HS-5 (cell line): ENCODE measurements at regions not wholly inside any gene's neighbourhood (a gene's known extent, or its start where the extent isn't known, plus 50 kb on each side); places are given as distances from the start of the nearest gene placed in this dataset.

Experiments
- DNase-seq: peaks from one replicate; pipeline ENCODE4 v3.0.0-alpha.2; 2012; ENCODE audit warnings: low read depth

GRCh38 chr15:31887246-31887645 lies 143.1 kb upstream of the CHRNA7 start:
- no peak for DNase-seq

- DNase-seq, result no peak
Observed at GRCh38 chr15:31892513-31892912, 137.8 kb upstream of the CHRNA7 start.

DNA sequence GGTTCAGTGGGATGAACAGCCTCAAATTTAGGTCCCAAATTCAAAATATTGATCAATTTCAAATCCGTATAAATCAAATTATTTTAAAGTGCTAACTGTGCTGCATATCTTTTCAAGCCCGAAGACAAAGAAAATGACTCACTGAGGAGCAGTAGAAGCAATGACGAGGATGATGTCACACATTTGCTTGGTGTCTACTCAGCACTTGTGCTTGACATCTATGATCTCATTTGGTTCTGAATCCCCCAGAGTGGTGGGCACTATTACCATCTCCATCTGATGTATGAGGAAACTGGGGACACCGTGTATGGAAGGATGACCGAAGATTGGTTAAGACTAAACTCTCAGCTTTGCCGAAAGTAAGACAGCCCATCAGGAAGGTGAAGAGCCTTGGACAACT lies 136.5 kb upstream of the CHRNA7 start:
- DNase-seq, result no peak

DNA sequence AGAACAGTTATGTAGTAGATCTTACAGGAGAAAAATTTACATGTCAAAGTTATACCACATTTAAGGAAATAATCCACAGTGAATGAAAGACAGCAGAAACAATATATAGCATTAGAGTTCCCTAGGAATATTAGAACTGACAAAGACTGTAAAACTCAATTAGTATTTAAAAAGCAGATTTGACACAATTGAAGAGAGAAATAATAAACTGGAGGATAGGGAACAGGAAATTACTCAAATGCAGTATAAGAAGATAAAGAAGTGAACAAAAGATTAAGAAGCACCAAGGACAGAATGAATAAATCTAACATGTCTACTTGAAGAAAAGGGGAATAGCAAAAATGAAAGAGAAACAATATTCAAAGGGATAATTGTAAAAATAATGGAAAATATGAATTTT lies 132.6 kb upstream of the CHRNA7 start:
- no peak for DNase-seq

- DNase-seq, result no peak
Observed at GRCh38 chr15:31901501-31901900, 128.8 kb upstream of the CHRNA7 start.

GRCh38 chr15:31905054-31905453 lies 125.3 kb upstream of the CHRNA7 start:
- no peak for DNase-seq

GRCh38 chr15:31925541-31925940 lies 104.8 kb upstream of the CHRNA7 start:
- no peak for DNase-seq

DNA sequence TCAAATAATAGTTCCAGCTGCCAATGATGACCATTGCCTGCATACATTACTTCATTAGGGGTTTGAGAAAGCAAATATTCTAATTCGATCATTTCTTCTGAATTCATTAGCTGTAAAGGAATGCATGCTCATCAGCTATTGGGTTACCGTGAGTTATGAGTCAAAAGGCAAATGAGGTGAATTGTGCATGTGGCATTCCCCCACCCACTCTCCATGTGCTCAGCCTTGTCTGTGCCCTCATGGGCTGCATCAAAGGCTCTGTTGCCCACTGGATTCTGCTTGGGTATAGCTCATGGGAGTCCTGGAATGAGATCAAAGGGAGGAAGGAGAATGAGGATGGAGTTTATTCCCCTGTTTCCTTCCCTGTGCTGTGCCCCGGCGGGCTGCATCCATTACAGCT lies 99.3 kb upstream of the CHRNA7 start:
- no peak for DNase-seq

GRCh38 chr15:31932576-31932975 lies 97.7 kb upstream of the CHRNA7 start:
- peak; percentile 49 for DNase-seq

GRCh38 chr15:31934821-31935220 lies 95.5 kb upstream of the CHRNA7 start:
- DNase-seq, result peak; percentile 58

- DNase-seq, result no peak
Observed at GRCh38 chr15:31953478-31953877, 76.8 kb upstream of the CHRNA7 start.

DNA sequence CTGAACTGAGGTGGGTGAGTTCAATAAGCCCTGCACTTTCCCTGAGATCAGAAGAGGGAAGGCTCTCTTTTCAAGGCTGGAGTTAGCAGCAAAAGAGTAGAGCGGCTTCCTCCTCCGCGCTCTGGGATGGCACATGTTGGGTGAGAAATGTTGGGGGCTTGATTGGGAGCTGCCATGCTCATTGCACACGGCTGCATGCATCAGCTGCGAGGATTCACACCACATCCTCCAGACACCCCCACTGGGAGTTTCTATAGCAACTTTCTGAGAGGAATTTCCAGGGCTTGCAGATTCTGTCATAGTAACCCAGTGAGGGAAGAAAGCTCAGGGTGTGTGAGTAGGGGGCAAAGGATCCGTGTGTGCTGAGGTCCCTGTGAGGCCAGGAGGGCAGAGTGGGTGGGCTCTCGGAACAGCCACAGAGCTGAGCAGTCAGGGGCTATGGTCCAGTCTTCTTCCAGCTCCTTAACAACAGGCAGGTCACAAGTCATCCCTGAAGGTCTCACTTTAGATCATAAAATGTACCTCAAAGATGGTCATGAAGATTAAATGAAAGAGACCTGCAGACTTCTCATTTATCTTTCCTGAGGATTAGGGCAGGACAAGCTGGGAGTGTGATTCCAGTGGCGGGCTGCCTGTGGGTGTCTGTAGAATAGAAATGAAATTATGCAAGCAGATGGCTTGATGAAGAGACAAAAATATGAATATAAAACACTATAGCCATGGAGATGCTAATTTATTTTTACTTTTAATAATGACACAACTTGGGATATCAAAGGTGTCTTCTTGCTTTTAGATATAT lies 75.7 kb upstream of the CHRNA7 start:
- DNase-seq, result no peak

GRCh38 chr15:31955734-31956133 lies 74.6 kb upstream of the CHRNA7 start:
- DNase-seq, result no peak

DNA sequence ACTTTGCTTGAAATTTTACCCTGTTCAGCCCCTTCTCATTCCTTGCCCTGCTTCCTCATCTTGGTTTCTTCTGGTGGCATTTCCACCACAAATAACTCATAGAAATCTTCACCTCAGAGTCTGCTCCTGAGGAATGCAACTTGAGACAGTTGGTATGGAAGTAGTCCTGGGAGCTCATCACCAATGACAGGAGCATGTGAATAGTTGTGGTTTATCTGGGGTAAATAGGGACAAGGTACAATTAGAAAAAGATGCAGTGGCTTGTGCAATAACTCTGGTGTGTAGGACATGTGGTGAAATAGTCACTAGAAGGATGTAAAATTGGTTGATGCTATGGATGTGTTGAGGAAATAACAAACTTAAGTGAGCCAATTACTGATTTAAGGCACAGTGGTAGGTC lies 72.7 kb upstream of the CHRNA7 start:
- DNase-seq, result no peak

DNA sequence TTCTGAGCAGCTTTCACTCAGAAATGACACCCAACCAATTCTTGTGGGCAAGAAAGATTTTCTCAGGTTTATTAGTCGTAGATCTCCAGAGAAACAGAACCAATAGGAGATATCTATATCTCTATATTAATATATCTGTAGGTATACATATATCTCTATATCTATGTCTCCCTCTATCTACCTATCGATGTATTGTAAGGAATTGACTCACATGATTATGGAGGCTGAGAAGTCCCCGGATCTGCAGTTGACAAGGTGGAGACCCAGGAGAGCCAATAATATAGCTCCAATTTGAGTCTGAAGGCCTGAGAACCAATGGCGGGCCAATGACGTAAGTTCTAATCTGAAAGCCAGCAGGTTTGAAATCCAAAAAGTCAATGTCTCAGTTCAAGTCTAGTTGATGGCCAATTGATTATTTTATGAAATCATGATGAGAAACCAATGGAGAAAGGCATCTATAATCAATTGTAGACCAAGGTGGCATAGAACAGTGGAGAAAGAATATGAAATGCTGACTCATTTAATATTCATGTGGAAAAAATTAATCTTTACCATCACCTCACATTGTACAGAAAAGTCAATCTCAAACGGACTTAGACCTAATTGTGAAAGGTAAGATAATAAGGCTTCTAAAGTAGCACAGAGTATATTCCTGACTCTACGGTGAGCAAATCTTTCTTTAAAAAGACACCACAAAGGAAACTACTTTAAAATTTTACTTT lies 65.6 kb upstream of the CHRNA7 start:
- no peak for DNase-seq

- DNase-seq, result no peak
Observed at GRCh38 chr15:31970007-31970406, 60.3 kb upstream of the CHRNA7 start.

GRCh38 chr15:31973197-31973596 lies 57.1 kb upstream of the CHRNA7 start:
- DNase-seq, result no peak

DNA sequence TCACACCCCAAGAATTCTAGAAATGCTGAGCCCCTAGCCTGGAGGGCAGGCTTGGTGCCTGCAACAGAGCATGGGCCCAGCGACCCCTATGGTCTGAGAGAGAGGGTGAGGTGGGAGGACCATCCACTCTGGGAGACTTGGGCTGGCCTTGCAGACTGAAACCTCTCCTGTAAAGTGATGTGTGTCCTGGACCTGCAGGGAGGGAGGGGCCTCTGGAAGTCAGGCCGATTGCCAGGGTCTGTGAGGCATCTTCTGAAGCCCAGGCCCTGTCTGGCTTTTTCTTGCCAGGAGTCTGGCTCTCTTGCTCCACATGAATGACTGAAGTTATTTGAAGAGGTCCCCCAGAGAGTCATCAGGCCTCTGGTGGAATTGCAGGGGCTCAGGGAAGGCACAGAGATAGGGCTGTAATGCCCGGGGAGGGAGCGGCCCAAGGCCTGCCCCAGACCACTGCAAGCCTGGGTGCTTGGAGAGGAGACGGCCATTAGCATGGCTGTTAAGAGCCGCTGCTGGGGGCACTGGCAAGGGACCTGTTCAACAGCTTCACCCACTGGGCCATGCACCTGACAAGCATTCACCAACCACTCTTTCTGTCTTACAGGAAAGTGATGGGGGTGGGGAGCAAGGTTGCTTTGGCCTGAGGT lies 56.0 kb upstream of the CHRNA7 start:
- DNase-seq, result no peak

DNA sequence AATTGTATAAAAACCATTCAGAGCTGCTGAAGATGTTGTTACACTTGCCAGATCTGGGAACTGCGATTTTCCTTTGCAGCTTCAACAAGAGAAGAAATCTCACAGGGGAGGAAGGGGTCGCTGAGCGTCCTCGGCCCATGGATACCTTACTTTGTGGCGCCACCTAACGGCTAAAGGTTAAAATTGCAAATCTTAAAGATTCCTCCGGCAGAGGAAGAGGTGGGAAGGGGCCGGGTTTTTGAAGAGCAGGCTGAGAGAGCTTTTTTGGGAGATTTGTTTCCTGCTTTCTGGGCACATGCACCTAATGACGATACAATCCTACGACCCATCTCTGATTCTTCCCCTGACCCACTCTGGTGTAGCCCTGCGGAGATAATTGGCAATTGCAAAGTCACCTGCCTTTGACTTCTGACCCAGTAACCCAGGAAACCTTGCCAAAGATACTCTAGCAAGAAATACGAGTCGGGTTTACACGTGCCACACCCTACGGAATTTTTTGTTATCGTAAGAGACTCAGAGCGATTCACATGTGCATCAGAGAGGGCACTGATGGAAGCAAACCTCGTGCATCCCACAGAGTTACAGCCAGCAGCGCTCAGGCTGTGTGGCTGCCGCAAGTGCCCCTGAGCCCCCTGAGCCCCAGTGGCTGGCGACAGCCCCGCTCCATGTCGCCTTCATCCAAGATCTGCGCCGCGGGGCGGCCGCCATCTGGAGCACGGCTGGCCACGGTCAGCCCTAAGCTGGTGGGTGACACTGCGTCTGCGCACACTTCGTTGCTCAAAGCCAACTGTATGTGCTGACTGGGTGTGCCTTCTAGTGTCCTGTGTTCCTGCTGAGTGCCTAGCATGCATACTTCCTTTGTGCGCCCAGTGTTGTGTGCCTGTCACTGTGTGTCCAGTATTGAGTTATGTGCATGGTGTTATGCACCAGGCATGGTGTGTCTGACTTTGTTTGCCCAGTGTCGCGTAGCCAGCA lies 55.2 kb upstream of the CHRNA7 start:
- DNase-seq, result no peak

- no peak for DNase-seq
Observed at GRCh38 chr15:31975830-31976229, 54.5 kb upstream of the CHRNA7 start.

DNA sequence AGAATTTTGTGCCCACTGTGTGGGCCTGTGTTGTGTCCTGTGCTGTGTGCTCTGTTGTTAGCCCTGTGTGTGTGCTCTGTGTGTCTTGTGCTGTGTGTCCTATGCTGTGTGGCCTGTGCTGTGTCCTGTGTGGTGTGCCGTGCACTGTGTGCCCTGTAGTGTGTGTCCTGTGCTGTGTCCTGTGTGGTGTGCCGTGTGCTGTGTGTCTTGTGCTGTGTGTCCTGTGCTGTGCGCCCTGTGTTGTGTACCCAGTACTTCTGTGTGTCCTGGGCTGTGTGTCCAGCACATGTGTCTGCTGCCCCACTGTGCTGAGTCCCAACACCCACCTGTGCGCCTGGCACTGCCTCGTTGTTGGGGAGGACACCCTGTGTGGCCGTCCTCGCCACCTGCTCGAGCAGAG lies 53.2 kb upstream of the CHRNA7 start:
- no peak for DNase-seq
